Activated CD4-positive, alpha-beta memory T cell treated with anti-CD3 and anti-CD28 coated beads, Interleukin-2, amount 10 ng/mL, durations not matched to agents 7 days and 5 days (primary cell): ENCODE measurements at regions not wholly inside any gene's neighbourhood (a gene's known extent, or its start where the extent isn't known, plus 50 kb on each side); places are given as distances from the start of the nearest gene placed in this dataset.

Source experiments
- CTCF ChIA-PET: fragments of 350-600 bp; sonication (Branson Sonifier 250); formaldehyde crosslinking; loops from one replicate; lab custom pipeline; 2021; ENCODE audit warnings: antibody characterized with exemption, inconsistent platforms; lab: Charles Lee
- POLR2A ChIA-PET: fragments of 350-600 bp; sonication (Branson Sonifier 250); formaldehyde crosslinking; loops from one replicate; lab custom pipeline; 2021; ENCODE audit warnings: antibody characterized with exemption; lab: Charles Lee
- DNase-seq: peaks from one replicate; pipeline ENCODE4 v3.0.0-alpha.2; 2020
- H3K27ac Mint-ChIP-seq: one replicate; pipeline ENCODE4 v1.8.0; 2021; ENCODE audit warnings: mild to moderate bottlenecking, mixed read lengths
- H3K27me3 Mint-ChIP-seq: one replicate; pipeline ENCODE4 v1.8.0; 2021; ENCODE audit warnings: mixed read lengths
- H3K36me3 Mint-ChIP-seq: one replicate; pipeline ENCODE4 v1.8.0; 2021; ENCODE audit warnings: low read depth, mixed read lengths
- H3K4me1 Mint-ChIP-seq: one replicate; pipeline ENCODE4 v1.8.0; 2021; ENCODE audit warnings: mixed read lengths
- H3K4me3 Mint-ChIP-seq: one replicate; pipeline ENCODE4 v1.8.0; 2021; ENCODE audit warnings: mild to moderate bottlenecking, mixed read lengths
- H3K9me3 Mint-ChIP-seq: one replicate; pipeline ENCODE4 v1.8.0; 2021; ENCODE audit warnings: mixed read lengths

DNA sequence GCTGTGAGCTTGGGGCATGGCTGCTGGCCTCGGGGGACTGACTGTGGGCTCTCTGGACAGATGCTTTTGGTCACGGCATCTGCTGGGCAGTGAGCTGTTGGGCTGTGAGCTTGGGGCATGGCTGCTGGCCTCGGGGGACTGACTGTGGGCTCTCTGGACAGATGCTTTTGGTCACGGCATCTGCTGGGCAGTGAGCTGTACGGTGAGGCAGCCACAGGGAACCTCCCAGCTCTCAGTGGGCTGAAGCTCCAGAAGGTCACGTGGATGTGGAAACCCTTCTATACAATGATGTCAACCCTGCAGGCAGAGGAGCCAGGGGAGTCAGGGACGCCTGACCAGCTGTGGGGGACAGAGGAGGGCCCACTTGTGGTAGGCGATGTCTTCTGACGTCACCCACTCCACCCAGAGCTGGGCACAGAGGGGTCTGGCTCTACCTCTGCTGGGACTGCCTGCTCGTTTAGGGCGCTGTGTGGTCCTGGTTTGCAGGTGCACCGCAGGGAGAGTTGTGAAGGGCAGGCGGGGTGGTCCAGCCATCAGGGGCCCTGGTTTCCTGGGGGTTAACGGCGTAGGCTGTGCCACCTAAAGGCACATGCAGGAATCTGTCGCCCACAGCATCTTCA lies 1331.3 kb downstream of the BRD1 start:
- Mint-ChIP-seq H3K9me3 (no peaks in the 10 kb centered on the region), H3K4me3 (no peak overlapping the region), H3K27me3 (peaks cover 16% of the 10 kb centered on the region), H3K4me1 (no peaks in the 10 kb centered on the region), H3K36me3 (no peaks in the 10 kb centered on the region), H3K27ac (no peak overlapping the region)
- ChIA-PET CTCF (no interaction called here), POLR2A (no interaction called here)
- DNase-seq = no peak

DNA sequence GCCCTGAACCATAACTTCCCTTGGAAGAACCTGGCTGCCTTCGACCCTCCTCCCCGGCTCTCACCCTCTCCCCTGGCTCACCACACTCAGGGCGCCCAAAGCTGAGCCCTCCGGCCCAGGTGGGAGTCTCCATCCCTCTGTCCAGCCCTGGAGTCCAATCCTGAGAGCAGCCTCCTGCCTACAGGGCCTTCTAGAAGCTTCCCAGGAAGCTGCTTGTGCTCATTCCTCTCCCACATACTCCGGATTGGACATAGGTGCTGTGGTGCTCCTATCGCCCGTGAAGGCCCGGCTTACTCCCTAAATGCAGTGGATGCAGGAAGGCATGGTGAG lies 1332.0 kb downstream of the BRD1 start:
- ChIA-PET CTCF (no interaction called here), POLR2A (no interaction called here)
- Mint-ChIP-seq H3K27me3 (peaks cover 21% of the 10 kb centered on the region), H3K4me1 (no peaks in the 10 kb centered on the region), H3K36me3 (no peaks in the 10 kb centered on the region), H3K4me3 (no peak overlapping the region), H3K9me3 (no peaks in the 10 kb centered on the region), H3K27ac (no peak overlapping the region)
- DNase-seq = no peak

DNA sequence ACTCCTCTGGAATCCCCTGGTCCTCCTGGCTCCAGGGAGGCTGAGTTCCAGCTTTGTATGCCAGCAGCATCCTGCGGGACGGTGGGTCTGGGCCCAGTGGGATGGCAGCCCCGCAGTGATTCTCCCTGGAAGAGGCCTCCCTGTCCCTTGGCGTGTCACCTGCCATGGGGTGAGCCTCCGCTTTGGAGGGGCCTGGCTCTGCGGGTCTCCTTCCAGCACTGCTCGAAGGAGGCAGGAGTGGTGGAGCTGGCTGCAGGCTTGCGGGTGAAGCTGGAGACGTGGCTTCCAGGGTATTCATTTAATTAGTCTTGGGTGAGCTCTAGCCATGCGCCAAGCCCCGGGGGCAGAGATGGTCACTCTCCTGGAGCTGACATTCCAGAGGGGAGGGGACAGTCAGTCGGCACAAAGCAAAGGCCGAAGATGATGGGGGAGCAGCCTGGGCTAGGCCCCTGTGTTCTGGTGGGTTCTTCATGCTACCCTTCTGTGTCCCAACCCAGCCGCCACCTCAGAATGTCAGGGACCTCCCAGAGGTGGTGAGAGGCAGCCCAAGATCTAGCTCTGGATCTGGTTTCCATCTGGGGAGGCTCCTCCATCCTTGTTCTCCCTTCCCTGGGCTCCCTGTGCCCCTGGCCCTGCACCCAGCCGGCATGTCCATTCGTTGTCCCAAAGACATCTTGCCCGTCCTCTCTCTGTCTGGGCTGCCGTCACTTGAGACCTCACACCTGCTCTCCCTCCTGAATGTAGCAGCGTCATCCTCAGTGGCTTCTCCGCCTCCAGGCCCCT lies 1332.5 kb downstream of the BRD1 start:
- H3K9me3 Mint-ChIP-seq = no peaks in the 10 kb centered on the region
- peaks cover 24% of the 10 kb centered on the region for H3K27me3 Mint-ChIP-seq
- ChIA-PET POLR2A (no interaction called here), CTCF (no interaction called here)
- H3K36me3 Mint-ChIP-seq = no peaks in the 10 kb centered on the region
- H3K4me1 Mint-ChIP-seq = no peaks in the 10 kb centered on the region
- no peak overlapping the region for H3K27ac Mint-ChIP-seq
- no peak overlapping the region for H3K4me3 Mint-ChIP-seq
- DNase-seq = no peak

DNA sequence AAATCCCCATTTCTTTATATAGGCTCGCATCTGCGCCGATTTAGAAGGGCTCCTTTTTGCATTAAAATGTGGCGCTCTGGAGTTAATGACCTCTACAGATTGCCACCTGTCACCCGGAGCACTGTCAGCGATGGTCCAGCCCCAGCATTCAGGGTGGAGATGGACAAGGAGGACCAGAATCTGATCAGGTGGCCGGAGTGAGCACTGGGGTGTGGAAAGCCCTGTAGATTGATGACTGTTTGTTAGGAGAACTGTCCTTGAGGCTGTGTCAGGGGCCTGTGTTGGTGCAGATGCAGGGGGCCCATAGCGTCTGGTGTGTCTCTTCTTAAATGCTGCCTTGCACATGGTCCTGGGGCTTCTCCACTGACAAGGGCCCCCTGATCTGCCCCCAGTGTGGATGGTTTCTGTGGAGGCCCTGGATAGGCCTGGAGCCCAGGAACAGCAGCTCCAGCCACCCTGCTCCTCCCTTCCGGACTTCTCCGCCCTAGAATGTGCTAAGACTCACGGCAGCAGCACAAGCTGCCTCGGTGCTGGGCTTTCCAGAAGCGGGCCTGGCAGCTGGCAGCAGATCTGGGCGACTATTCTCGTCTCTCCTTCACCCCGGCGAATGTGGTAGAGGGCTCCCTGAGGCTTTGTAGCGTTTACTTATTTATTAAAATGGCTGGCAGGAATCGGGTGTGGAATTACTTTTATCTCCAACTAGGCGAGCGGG lies 1333.3 kb downstream of the BRD1 start:
- POLR2A ChIA-PET = no interaction called here

DNA sequence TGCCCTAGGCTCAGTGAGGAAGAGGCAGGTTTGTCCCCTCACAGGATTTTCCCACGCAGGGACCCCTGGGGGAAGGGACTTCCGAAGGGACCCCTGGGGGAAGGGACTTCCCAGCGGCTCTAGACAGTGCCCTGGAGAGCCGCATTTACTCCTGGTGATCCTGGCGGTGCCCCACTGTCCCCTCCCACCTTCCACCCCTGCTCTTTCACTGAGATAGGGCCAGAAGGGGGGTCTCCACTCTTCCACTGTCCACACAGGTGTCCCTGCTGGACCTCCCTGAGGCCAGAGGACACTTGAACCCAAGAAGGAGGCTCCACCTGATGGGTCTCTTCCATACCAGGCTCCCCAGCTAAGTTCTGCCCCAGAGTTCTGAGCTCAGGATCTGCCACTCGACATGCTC lies 1333.9 kb downstream of the BRD1 start:
- H3K36me3 Mint-ChIP-seq = no peaks in the 10 kb centered on the region
- H3K27ac Mint-ChIP-seq = no peak overlapping the region
- no peak overlapping the region for H3K4me3 Mint-ChIP-seq
- H3K9me3 Mint-ChIP-seq = no peaks in the 10 kb centered on the region
- DNase-seq = no peak
- ChIA-PET POLR2A (no interaction called here), CTCF (no interaction called here)
- H3K27me3 Mint-ChIP-seq = peaks cover 25% of the 10 kb centered on the region
- no peaks in the 10 kb centered on the region for H3K4me1 Mint-ChIP-seq

More for the DNA sequence above, 1333.3 kb downstream of the BRD1 start:
- H3K9me3 Mint-ChIP-seq = no peaks in the 10 kb centered on the region
- no peak for DNase-seq
- CTCF ChIA-PET = no interaction called here
- no peaks in the 10 kb centered on the region for H3K36me3 Mint-ChIP-seq
- no peak overlapping the region for H3K4me3 Mint-ChIP-seq
- H3K4me1 Mint-ChIP-seq = no peaks in the 10 kb centered on the region
- H3K27me3 Mint-ChIP-seq = peaks cover 24% of the 10 kb centered on the region
- H3K27ac Mint-ChIP-seq = no peak overlapping the region

DNA sequence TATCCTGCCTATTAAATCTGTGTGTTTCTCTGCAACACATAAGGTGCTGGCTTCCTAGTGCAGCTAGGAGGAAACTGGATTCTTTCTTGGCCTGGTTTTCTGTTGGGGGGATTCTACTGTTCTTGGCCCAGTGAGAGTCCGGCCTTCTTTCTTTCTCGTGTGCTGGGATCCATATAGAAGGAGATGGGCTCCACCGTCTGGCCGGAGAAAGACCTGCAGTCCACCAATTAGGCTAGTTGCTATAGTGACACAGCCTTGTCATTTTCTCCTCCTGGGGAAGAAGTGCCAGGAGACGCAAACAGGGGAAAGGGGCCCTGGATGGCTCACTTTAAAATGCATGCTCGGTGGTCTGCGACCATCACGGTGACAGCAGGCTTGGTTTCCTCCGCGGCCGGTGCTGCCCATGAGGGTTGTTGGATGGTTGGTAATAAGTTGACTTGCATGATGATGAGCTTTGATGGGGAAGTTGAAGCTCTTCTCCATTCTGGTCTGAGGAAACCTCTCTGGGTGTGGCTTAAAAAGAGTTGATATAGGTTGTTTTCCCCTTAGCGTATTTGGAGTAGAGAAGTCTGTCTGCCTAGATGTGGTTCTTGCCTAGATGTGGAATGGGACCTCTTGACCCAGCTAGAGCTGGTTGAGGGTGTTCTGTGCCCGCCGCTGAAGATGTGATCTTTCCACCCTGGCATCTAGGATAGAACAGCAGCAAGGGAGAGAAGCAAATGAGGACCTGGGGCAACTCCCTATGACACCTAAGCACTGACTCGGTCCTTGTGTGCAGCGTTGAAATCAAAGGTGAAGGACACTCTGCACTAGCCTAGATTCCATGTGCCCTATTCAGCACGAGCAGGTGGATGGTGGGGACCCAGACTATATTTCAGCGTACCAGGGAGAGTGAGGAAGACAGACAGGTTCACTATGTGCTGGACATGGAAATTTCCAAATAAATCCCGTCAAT lies 1335.0 kb downstream of the BRD1 start:
- peaks cover 36% of the 10 kb centered on the region for H3K27me3 Mint-ChIP-seq
- no peaks in the 10 kb centered on the region for H3K36me3 Mint-ChIP-seq
- CTCF ChIA-PET = no interaction called here
- H3K4me3 Mint-ChIP-seq = no peak overlapping the region
- no peak overlapping the region for H3K27ac Mint-ChIP-seq
- H3K4me1 Mint-ChIP-seq = no peaks in the 10 kb centered on the region
- H3K9me3 Mint-ChIP-seq = no peaks in the 10 kb centered on the region
- DNase-seq = peak; percentile 40
- POLR2A ChIA-PET = no interaction called here

DNA sequence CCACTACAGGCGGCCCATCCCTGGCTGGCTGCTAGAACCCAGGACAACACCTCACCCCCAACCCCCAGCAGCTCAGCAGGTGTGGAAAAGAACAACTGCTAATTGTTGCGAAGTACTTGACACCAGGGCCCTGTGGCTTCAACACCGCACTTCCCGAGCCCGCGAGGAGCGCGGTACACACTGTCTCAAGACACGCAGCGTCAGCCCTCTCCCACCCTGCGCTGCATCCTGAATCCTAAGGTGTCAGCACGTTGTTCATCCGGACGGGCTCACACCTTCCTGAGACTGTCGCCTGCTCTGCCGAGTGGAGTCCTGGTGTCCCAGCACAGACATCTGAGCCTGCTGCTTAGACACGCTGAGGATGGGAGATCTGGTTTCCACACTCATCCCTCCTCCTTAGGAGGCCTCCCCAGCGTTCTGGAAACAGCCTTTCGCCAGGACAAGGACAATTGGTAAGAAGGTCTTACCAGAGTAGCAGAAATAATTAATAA lies 1336.2 kb downstream of the BRD1 start:
- no peaks in the 10 kb centered on the region for H3K36me3 Mint-ChIP-seq
- POLR2A ChIA-PET = no interaction called here
- CTCF ChIA-PET = no interaction called here
- H3K27ac Mint-ChIP-seq = no peak overlapping the region
- no peak for DNase-seq
- H3K4me1 Mint-ChIP-seq = no peaks in the 10 kb centered on the region
- H3K4me3 Mint-ChIP-seq = no peak overlapping the region
- peaks cover 43% of the 10 kb centered on the region for H3K27me3 Mint-ChIP-seq
- no peaks in the 10 kb centered on the region for H3K9me3 Mint-ChIP-seq

DNA sequence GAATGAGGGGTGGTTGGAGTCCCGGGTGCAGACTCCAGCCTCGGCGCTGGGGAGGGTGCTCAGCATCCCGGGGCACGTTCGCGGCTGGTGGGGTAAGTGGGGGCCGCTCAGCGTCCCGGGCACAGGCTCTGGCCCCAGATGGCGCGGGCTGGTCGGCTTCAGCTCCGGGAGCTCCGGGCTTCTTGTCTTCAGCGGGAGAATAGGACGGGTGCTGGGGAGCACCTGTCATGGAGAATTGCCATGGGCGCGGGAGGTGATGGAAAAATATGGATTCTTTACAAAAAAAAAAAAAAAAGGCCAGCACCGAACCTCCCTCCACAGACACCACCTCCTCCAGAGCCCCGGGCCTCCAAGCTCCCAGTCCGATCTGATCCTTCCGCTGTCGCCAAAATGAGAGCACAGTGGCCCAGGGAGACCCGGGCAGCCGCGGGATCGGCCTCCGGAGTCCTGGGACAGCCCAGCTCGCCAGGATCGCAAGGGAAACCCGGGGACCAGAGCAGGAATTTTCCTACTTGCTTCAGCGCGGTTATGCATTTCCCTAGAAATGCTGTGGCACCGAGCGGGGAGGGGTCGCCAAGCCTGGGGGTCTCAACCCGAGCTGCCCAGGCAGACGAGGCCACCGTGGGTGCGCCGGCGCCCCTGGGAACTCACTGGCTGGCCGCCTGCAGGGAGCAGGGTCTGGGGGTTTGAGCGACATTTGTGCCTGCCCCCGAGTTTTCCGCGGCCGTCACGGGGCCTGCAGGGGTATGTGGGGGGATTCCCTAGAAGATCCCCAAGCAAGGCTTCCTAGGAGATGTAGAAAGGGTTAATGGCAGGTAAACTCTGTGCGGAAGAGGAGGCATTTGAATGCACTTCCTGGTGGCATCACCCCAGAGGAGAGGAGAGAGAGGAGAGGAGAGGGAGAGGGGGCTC lies 1336.9 kb downstream of the BRD1 start:
- Mint-ChIP-seq H3K4me1 (no peaks in the 10 kb centered on the region), H3K9me3 (no peaks in the 10 kb centered on the region), H3K27ac (no peak overlapping the region), H3K27me3 (peaks cover 43% of the 10 kb centered on the region), H3K36me3 (no peaks in the 10 kb centered on the region), H3K4me3 (no peak overlapping the region)
- POLR2A ChIA-PET = no interaction called here
- DNase-seq = no peak
- CTCF ChIA-PET = no interaction called here

DNA sequence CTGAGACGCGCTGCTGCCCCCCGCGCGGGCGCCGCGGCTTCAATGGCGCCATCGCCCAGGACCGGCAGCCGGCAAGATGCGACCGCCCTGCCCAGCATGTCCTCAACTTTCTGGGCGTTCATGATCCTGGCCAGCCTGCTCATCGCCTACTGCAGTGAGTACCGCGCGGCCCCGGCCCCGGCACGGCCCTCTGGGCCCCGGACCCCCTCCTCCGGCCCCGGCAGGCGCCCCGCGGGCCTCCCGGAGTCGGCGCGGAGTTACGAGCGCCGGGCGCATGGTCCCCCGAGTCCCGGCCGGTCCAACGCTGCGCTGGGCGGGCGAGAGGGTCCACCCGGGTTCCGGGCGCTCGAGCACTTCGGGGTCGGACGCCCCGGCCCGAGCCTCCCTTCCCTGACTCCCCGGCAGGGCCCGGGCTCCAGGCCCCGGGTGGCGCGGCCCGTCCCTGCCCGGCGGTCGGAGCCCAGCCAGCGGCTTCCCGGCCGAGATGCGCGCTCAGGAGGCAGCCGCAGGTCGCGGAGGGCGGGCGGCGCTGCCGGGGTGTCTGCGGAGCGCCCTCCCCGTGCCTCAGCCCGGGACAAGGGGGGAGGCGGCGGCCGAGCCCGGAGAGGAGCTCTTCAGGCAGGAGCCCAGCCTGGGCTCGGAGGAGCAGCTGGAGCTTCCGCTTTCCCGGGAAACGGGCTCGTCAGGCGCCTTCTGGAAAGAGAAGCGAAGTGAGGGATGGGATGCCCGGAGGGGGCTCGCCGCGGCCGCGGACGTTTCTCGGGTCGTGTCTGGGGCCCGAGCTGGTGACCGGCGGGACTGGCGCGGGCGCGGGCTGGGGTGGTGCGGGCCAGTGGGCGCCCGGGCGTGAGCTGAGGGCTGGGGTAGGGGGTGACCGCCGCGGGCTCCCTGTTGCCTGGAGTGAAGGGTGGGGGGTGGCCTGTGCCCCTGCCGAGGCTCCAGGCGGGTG lies 1337.8 kb downstream of the BRD1 start:
- CTCF ChIA-PET = no interaction called here
- Mint-ChIP-seq H3K4me1 (no peaks in the 10 kb centered on the region), H3K27ac (no peak overlapping the region), H3K36me3 (no peaks in the 10 kb centered on the region), H3K4me3 (no peak overlapping the region), H3K27me3 (peaks cover 43% of the 10 kb centered on the region), H3K9me3 (no peaks in the 10 kb centered on the region)
- POLR2A ChIA-PET = no interaction called here
- no peak for DNase-seq

DNA sequence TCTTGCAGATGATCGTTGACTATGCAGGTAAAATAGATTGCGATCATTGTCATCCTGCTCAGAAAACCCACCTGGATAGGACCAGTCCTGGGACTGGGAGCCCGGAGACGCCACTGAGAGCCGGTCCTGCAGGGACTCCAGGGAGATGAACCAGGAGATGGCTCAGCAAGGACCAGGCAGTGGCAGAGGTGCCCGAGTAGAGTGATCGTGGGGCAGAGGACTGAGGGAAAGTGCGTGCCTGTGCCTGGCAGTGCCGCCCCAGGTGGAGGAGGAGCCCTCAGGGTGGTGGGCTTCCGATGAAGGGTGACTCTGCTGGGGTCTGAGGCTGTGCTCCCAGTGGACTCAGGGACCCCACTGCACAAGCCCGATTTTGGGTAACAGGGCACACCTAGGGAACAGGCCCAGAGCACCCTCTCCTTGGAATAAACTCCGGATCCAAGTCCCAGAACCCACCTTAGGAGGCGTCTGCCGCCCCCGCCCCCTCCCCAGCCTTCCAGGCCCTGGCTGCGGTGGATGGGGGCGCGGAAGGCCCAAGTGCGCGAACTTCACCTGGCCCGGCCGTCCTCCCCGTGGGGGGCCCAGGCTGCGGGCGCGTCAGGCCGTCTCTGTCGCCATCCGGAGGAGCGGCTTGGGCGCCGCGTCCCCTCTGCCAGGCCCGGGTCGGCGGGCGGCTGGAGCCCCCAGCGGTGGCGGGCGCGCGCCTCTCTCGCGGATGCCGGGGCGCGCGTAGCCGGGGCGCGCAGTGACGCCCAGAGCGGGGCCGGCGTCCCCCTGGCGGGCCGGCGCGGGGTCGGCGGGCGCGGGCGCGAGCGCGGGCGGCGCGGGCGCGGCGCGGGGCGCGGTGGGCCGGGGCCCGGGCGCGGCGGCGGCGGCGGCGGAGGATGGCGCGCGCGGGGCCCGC lies 1338.8 kb downstream of the BRD1 start:
- CTCF ChIA-PET = no interaction called here
- H3K4me3 Mint-ChIP-seq = no peak overlapping the region
- POLR2A ChIA-PET = no interaction called here
- H3K27me3 Mint-ChIP-seq = peaks cover 45% of the 10 kb centered on the region
- H3K27ac Mint-ChIP-seq = no peak overlapping the region
- no peaks in the 10 kb centered on the region for H3K4me1 Mint-ChIP-seq
- no peaks in the 10 kb centered on the region for H3K9me3 Mint-ChIP-seq
- no peak for DNase-seq
- H3K36me3 Mint-ChIP-seq = no peaks in the 10 kb centered on the region

DNA sequence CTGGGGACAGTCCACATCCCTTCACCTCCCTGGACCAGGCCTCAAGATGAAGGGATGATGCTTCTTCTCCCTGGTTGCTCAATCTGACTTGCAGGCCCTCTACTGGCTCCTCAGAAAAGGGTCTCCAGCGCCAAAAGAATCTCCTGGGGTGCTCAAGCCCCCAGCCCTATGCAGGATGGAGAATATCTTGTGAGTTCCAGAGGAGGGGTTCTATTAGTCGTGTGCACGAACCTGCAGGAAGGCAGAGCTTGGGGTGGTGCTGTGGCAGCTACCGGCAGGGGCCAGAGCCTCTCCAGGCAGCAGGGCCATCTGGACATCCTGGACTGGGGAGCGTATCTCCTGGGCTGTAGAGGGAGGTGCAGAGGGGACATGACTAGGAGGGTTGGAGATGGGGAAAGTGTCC lies 1339.5 kb downstream of the BRD1 start:
- POLR2A ChIA-PET = no interaction called here
- Mint-ChIP-seq H3K9me3 (no peaks in the 10 kb centered on the region), H3K36me3 (no peaks in the 10 kb centered on the region), H3K27me3 (peaks cover 45% of the 10 kb centered on the region), H3K4me1 (no peaks in the 10 kb centered on the region), H3K4me3 (no peak overlapping the region), H3K27ac (no peak overlapping the region)
- CTCF ChIA-PET = no interaction called here
- no peak for DNase-seq
